ENCODE measurements at regions not wholly inside any gene's neighbourhood (a gene's known extent, or its start where the extent isn't known, plus 50 kb on each side); places are given as distances from the start of the nearest gene placed in this dataset.

DNA sequence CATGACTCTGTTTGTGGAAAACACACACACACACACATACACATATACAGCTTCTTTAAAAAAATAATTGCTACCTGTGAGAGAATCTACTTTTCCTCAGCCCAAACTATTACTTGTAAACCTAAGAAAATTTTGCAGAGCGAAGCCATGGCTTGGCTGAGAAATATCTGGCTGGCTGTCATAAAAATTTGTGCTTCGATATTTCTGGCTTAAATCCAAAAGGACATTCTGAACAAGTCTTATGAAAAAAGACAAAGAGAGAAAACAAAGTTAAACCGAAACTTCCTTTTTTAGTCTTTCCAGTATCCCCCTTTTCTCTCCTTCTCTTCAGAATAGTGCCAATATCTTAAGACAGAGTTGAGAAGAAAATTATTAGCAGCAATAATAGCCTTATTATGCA lies 2048.0 kb downstream of the SUCLG1 start:
- 11% methylated on average over 3 of the region's 3 CpGs for WGBS (ENCODE audit: insufficient coverage, insufficient replicate concordance, low lambda C conversion rate, missing lambda C conversion rate)
- H3K4me2 ChIP-seq (ENCODE audit: control insufficient read depth, insufficient read depth): no peak overlapping the region
- H3K9ac ChIP-seq (ENCODE audit: control insufficient read depth, insufficient read depth, low read length): no peak overlapping the region
- FAIRE-seq (no peak), DNase-seq (ENCODE audit: low read depth, low spot score) (no peak), ATAC-seq (no peak)
- CTCF ChIA-PET: no interaction called here
- H3K4me3 ChIP-seq: no peak overlapping the region
- intact Hi-C loops (cut with micrococcal nuclease; ENCODE audit: unreplicated experiment) (no loop called here), in situ Hi-C loops (cut with MboI) (no loop called here)
- no peaks in the 10 kb centered on the region for H3K36me3 ChIP-seq (ENCODE audit: control insufficient read depth in 2 of 2, insufficient read depth in 2 of 2, low read length in 1 of 2)
- no peak overlapping the region for H3K27ac ChIP-seq (ENCODE audit: control insufficient read depth, insufficient read depth)
- no peaks in the 10 kb centered on the region for H3K4me1 ChIP-seq (ENCODE audit: control insufficient read depth, insufficient read depth, low read length)
- POLR2A ChIA-PET: no interaction called here
- no TSS peak for BruUV-seq (replicated peaks)
- H3K9me3 ChIP-seq (replicated peaks; ENCODE audit: control insufficient read depth, insufficient read depth, low read length): no peaks in the 10 kb centered on the region
- SMC1A ChIA-PET (ENCODE audit: uncharacterized antibody, unreplicated experiment): no interaction called here
- H2AFZ ChIP-seq (ENCODE audit: control insufficient read depth, low read depth, low read length): no peak overlapping the region
- no peaks in the 10 kb centered on the region for H4K20me1 ChIP-seq (ENCODE audit: control insufficient read depth, insufficient read depth)
- RAD21 ChIA-PET (ENCODE audit: unreplicated experiment): no interaction called here
- TF ChIP-seq CHD1 (IDR thresholded peaks at IDR 0.05; ENCODE audit: low read depth, low read length): no peak
- TF ChIP-seq BRCA1 (IDR thresholded peaks at IDR 0.05; ENCODE audit: low read depth, low read length): no peak
- TF ChIP-seq RAD21 (IDR thresholded peaks at IDR 0.05; ENCODE audit: insufficient read depth, low read depth, low read length): no peak
- no peak for TF ChIP-seq RELA (IDR thresholded peaks at IDR 0.05; ENCODE audit: borderline replicate concordance, partially characterized antibody)
- TF ChIP-seq, protein P1, sequence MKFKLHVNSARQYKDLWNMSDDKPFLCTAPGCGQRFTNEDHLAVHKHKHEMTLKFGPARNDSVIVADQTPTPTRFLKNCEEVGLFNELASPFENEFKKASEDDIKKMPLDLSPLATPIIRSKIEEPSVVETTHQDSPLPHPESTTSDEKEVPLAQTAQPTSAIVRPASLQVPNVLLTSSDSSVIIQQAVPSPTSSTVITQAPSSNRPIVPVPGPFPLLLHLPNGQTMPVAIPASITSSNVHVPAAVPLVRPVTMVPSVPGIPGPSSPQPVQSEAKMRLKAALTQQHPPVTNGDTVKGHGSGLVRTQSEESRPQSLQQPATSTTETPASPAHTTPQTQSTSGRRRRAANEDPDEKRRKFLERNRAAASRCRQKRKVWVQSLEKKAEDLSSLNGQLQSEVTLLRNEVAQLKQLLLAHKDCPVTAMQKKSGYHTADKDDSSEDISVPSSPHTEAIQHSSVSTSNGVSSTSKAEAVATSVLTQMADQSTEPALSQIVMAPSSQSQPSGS (IDR thresholded peaks at IDR 0.05; ENCODE audit: low read length): no peak
- TF ChIP-seq, protein P2, sequence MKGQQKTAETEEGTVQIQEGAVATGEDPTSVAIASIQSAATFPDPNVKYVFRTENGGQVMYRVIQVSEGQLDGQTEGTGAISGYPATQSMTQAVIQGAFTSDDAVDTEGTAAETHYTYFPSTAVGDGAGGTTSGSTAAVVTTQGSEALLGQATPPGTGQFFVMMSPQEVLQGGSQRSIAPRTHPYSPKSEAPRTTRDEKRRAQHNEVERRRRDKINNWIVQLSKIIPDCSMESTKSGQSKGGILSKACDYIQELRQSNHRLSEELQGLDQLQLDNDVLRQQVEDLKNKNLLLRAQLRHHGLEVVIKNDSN (IDR thresholded peaks at IDR 0.05; ENCODE audit: borderline replicate concordance, extremely low read length, insufficient read depth, low read depth, low read length): no peak
- no peak for TF ChIP-seq ESRRA (IDR thresholded peaks at IDR 0.05; ENCODE audit: low read length)
- no peak for TF ChIP-seq JUNB (IDR thresholded peaks at IDR 0.05)
- TF ChIP-seq KAT2A (conservative IDR thresholded peaks at IDR 0.05; ENCODE audit: control insufficient read depth, low read depth, low read length): no peak
- TF ChIP-seq GATAD2B (conservative IDR thresholded peaks at IDR 0.05; ENCODE audit: low read depth): no peak
- TF ChIP-seq SUPT20H (IDR thresholded peaks at IDR 0.05; ENCODE audit: borderline replicate concordance, control insufficient read depth, low read depth, low read length): no peak
- H3K79me2 ChIP-seq (ENCODE audit: control insufficient read depth, insufficient read depth, low read length): no peaks in the 10 kb centered on the region
- H3K27me3 ChIP-seq (replicated peaks in 1 of 2; ENCODE audit: control insufficient read depth in 2 of 2, insufficient read depth in 2 of 2, low read length in 1 of 2): no peaks in the 10 kb centered on the region
